ENCODE measurements at regions not wholly inside any gene's neighbourhood (a gene's known extent, or its start where the extent isn't known, plus 50 kb on each side); places are given as distances from the start of the nearest gene placed in this dataset.

DNA sequence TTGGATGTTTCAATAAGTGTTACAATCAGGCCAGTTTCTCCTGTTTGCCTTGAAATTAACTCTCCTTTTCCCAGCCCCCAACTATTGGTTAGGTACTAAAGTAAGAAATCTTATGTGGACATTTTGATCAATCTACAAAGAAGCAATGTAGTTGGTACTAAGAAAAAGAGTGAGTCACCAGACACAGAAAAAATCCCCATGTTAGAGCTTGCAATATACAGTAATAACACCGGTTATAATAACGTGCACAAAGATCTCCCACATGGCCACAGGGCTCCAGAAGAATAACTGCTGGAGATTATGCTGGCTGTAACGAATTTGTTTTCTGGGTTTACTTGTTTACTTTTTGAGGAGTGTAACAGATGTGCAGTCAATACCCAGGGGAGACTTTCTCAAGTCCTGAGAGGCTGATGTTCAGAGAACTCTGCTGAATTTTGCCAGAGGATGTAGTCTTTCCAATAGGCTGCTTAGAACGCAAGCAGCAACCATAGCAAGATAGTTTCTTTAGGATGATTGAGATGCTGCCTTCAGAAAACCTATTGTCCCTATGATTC, 166.2 kb upstream of the SPACA1 start:
- Histone ChIP-seq H3K27me3 (ENCODE audit: insufficient read depth, low read length) (no peaks in the 10 kb centered on the region), H2BK12ac (ENCODE audit: insufficient read length, low read depth, low read length) (no peak overlapping the region), H4K8ac (replicated peaks; ENCODE audit: insufficient read length, low read depth, low read length) (no peak overlapping the region), H3K4ac (ENCODE audit: low read depth, low read length) (no peak overlapping the region), H3K27ac (ENCODE audit: insufficient read length, low read depth, low read length) (no peak overlapping the region), H3K9me3 (ENCODE audit: control insufficient read depth, low read depth, low read length) (no peaks in the 10 kb centered on the region), H3K18ac (ENCODE audit: insufficient read length, low read depth, low read length) (no peak overlapping the region), H3T11ph (ENCODE audit: low read length) (no peak overlapping the region), H3K4me2 (ENCODE audit: insufficient read depth, insufficient read length, low read length) (no peak overlapping the region), H3K23me2 (ENCODE audit: insufficient read length, low read depth, low read length, poor library complexity, severe bottlenecking) (no peaks in the 10 kb centered on the region), H2BK15ac (ENCODE audit: low read depth, low read length) (no peak overlapping the region), H2AFZ (ENCODE audit: low read length) (no peak overlapping the region), H4K20me1 (ENCODE audit: control insufficient read depth, insufficient read depth, insufficient read length) (no peaks in the 10 kb centered on the region), H2BK5ac (ENCODE audit: insufficient read length, low read length) (no peak overlapping the region), H4K5ac (ENCODE audit: insufficient read length, low read depth, low read length) (no peak overlapping the region), H3K79me1 (ENCODE audit: insufficient read depth, low read depth, low read length, poor library complexity, severe bottlenecking) (no peaks in the 10 kb centered on the region), H4K91ac (ENCODE audit: insufficient read length, low read depth, low read length) (no peak overlapping the region), H3K56ac (ENCODE audit: insufficient read length, low read depth, low read length) (no peak overlapping the region), H2AK5ac (ENCODE audit: insufficient read length, low read length) (no peak overlapping the region), H3K14ac (ENCODE audit: insufficient read depth, low read length) (no peak overlapping the region), H2BK20ac (ENCODE audit: low read depth, low read length, poor library complexity, severe bottlenecking) (no peak overlapping the region), H3K4me1 (ENCODE audit: insufficient read depth, low read length) (no peaks in the 10 kb centered on the region), H3K79me2 (ENCODE audit: insufficient read depth, low read length) (no peaks in the 10 kb centered on the region), H3K23ac (ENCODE audit: insufficient read length, low read depth, low read length) (no peak overlapping the region), H3K9ac (ENCODE audit: extremely low read depth, insufficient read length, low read length) (no peak overlapping the region), H2BK120ac (ENCODE audit: low read depth, low read length, poor library complexity, severe bottlenecking) (no peak overlapping the region)
- Mint-ChIP-seq H3K27ac (no peak overlapping the region), H3K36me3 (ENCODE audit: insufficient read depth in 1 of 3, low read depth in 3 of 3) (no peaks in the 10 kb centered on the region; a peak in 1 of 7 replicates), H3K4me1 (0 out of 4 replicates have a peak, but pooled peaks cover 0 to 3% of the 10 kb centered on the region in 2 experiments), H3K4me3 (no peak overlapping the region), H3K9me3 (peaks cover 0 to 5% of the 10 kb centered on the region in 2 experiments; a peak in 2 of 5 replicates), H3K27me3 (ENCODE audit: low read depth) (peaks cover 2% of the 10 kb centered on the region; the same call in 1 of the 2 replicates)
- no peak for DNase-seq
- TF ChIP-seq, protein P1, sequence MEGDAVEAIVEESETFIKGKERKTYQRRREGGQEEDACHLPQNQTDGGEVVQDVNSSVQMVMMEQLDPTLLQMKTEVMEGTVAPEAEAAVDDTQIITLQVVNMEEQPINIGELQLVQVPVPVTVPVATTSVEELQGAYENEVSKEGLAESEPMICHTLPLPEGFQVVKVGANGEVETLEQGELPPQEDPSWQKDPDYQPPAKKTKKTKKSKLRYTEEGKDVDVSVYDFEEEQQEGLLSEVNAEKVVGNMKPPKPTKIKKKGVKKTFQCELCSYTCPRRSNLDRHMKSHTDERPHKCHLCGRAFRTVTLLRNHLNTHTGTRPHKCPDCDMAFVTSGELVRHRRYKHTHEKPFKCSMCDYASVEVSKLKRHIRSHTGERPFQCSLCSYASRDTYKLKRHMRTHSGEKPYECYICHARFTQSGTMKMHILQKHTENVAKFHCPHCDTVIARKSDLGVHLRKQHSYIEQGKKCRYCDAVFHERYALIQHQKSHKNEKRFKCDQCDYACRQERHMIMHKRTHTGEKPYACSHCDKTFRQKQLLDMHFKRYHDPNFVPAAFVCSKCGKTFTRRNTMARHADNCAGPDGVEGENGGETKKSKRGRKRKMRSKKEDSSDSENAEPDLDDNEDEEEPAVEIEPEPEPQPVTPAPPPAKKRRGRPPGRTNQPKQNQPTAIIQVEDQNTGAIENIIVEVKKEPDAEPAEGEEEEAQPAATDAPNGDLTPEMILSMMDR (conservative IDR thresholded peaks at IDR 0.05): no peak
- WGBS (ENCODE audit: extremely low coverage, insufficient read length, low lambda C conversion rate): no CpG with 5 or more reads among the region's 4 CpGs
